Esophagus squamous epithelium (tissue), 5 donors: ENCODE measurements at regions not wholly inside any gene's neighbourhood (a gene's known extent, or its start where the extent isn't known, plus 50 kb on each side); places are given as distances from the start of the nearest gene placed in this dataset.
A peak's percentile ranks its signal among the peaks of the same experiment; 100 is the strongest.

ENCODE experiments used
- DNase-seq: peaks from one replicate; lab custom pipeline; 2025; lab: John Stamatoyannopoulos, UW
- H3K27ac ChIP-seq, 4 donors: fragments of 200-600 bp; sonication (generic); one replicate each; pipeline ENCODE4 v1.5.1; 2016 to 2019; ENCODE audit warnings: mild to moderate bottlenecking in 1 of 4
- H3K27me3 ChIP-seq, 4 donors: fragments of 200-600 bp; sonication (generic); 1 replicate in 3 of 4; 2 replicates in 1 of 4; pipeline versions ENCODE4 v1.5.1 to v1.6.0; 2017 to 2021; ENCODE audit warnings: antibody characterized with exemption in 1 of 4
- H3K36me3 ChIP-seq, 3 donors: fragments of 200-600 bp; sonication (generic); one replicate each; pipeline ENCODE4 v1.5.1; 2016 to 2019
- H3K4me1 ChIP-seq, 3 donors: fragments of 200-600 bp; sonication (generic); one replicate each; pipeline ENCODE4 v1.5.1; 2017 to 2019
- H3K4me3 ChIP-seq, 4 donors: fragments of 200-600 bp; sonication (generic); 1 replicate in 3 of 4; 2 replicates in 1 of 4; pipeline ENCODE4 v1.5.1; 2016 to 2019; ENCODE audit warnings: mild to moderate bottlenecking in 2 of 4, moderate library complexity in 1 of 4
- H3K9me3 ChIP-seq, 3 donors: fragments of 200-600 bp; sonication (generic); one replicate each; pipeline ENCODE4 v1.5.1; 2016 to 2019
- POLR2A ChIP-seq, 4 donors: fragments of 450-650 bp; IDR thresholded peaks; one replicate each; pipeline ENCODE4 v1.6.1; 2017; ENCODE audit warnings: antibody characterized with exemption in 4 of 4, mild to moderate bottlenecking in 4 of 4, moderate library complexity in 3 of 4
- WGBS, 2 donors: methylation state at CpG; one replicate each; pipeline ENCODE4 v1.1.5; 2018; 5-methylcytosine and 5-hydroxymethylcytosine counted together
- intact Hi-C: fragments of 100-400 bp; cut with DNase I; formaldehyde crosslinking; loops from one replicate; pipeline ENCODE4 v1.15.0; 2022
- TF ChIP-seq, protein P1 (sequence below), 6 experiments: fragments of 450-650 bp in 4 of 6; fragments of 200-600 bp in 2 of 6; sonication (generic) in 2 of 6; IDR thresholded peaks; one replicate each; pipeline ENCODE4 v1.5.1; 2016 to 2019; ENCODE audit warnings: antibody characterized with exemption in 6 of 6, mild to moderate bottlenecking in 4 of 6, moderate library complexity in 4 of 6
- donor health status: DM: yes; HTN: yes; CAD: no.

DNA sequence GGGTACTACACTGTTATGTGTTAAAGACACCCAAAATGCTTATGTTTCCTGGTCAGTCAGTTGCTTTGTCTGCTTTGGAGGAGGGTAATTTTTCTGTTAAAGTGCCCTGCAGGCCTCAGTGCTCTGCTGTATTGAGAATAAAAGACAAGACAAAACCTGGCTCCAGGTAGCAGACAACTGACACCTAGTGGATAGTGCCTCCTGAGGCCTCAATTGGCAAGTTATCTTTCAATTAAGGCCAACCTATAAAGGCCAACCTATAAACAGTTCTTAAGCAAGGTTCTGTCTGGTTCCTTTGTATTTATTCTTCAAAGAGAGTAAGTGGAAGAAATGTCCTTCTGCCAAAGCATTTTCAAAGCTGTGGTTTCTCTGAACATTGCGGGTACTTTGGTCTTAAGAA, 773.8 kb downstream of the MECOM start:
- TF ChIP-seq POLR2A (IDR thresholded peaks at IDR 0.05) = no peak
- TF ChIP-seq, protein P1, sequence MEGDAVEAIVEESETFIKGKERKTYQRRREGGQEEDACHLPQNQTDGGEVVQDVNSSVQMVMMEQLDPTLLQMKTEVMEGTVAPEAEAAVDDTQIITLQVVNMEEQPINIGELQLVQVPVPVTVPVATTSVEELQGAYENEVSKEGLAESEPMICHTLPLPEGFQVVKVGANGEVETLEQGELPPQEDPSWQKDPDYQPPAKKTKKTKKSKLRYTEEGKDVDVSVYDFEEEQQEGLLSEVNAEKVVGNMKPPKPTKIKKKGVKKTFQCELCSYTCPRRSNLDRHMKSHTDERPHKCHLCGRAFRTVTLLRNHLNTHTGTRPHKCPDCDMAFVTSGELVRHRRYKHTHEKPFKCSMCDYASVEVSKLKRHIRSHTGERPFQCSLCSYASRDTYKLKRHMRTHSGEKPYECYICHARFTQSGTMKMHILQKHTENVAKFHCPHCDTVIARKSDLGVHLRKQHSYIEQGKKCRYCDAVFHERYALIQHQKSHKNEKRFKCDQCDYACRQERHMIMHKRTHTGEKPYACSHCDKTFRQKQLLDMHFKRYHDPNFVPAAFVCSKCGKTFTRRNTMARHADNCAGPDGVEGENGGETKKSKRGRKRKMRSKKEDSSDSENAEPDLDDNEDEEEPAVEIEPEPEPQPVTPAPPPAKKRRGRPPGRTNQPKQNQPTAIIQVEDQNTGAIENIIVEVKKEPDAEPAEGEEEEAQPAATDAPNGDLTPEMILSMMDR (IDR thresholded peaks at IDR 0.05) = peak in 2 of 6 experiments; percentile 6 to 40
- WGBS, 2 donors = 50 to 68% methylated on average over 1 of the region's 1 CpG
- Histone ChIP-seq H3K9me3 (no peaks in the 10 kb centered on the region), H3K4me3 (no peak overlapping the region), H3K27me3 (no peaks in the 10 kb centered on the region), H3K4me1 (peaks cover 0 to under 1% (median 0%) of the 10 kb centered on the region in 3 donors), H3K27ac (no peak overlapping the region), H3K36me3 (no peaks in the 10 kb centered on the region)
- DNase-seq = no peak
- intact Hi-C loops = no loop called here

GRCh38 chr3:168888781-168889180, 774.7 kb downstream of the MECOM start:
- Histone ChIP-seq H3K4me3 (no peak overlapping the region), H3K9me3 (no peaks in the 10 kb centered on the region), H3K36me3 (no peaks in the 10 kb centered on the region), H3K4me1 (peaks cover 0 to 6% (median 0%) of the 10 kb centered on the region in 3 donors), H3K27me3 (no peaks in the 10 kb centered on the region), H3K27ac (no peak overlapping the region)
- 78 to 85% methylated on average over 2 of the region's 2 CpGs for WGBS, 2 donors
- DNase-seq = no peak
- intact Hi-C loops = no loop called here
- TF ChIP-seq POLR2A (IDR thresholded peaks at IDR 0.05) = no peak
- TF ChIP-seq, protein P1 (IDR thresholded peaks at IDR 0.05) = no peak

- no peaks in the 10 kb centered on the region for H3K27me3 ChIP-seq
- H3K4me1 ChIP-seq = peaks cover 0 to 6% (median 0%) of the 10 kb centered on the region in 3 donors
- H3K36me3 ChIP-seq = no peaks in the 10 kb centered on the region
- H3K9me3 ChIP-seq = no peaks in the 10 kb centered on the region
- WGBS, 2 donors = 75 to 83% methylated on average over 2 of the region's 2 CpGs
- TF ChIP-seq, protein P1 (IDR thresholded peaks at IDR 0.05) = no peak
- no peak for TF ChIP-seq POLR2A (IDR thresholded peaks at IDR 0.05)
- no peak overlapping the region for H3K27ac ChIP-seq
- DNase-seq = no peak
- H3K4me3 ChIP-seq = no peak overlapping the region
- intact Hi-C loops = no loop called here
Measured at GRCh38 chr3:168885028-168885427, 778.5 kb downstream of the MECOM start.

GRCh38 chr3:168884353-168884903, 779.1 kb downstream of the MECOM start:
- Histone ChIP-seq H3K27ac (no peak overlapping the region), H3K9me3 (no peaks in the 10 kb centered on the region), H3K36me3 (no peaks in the 10 kb centered on the region), H3K27me3 (no peaks in the 10 kb centered on the region), H3K4me1 (peaks cover 0 to 6% (median 0%) of the 10 kb centered on the region in 3 donors), H3K4me3 (no peak overlapping the region)
- DNase-seq = no peak
- TF ChIP-seq, protein P1 (IDR thresholded peaks at IDR 0.05) = no peak
- TF ChIP-seq POLR2A (IDR thresholded peaks at IDR 0.05) = no peak
- WGBS, 2 donors = 0% methylated on average over 1 of the region's 1 CpG
- intact Hi-C loops = no loop called here

DNA sequence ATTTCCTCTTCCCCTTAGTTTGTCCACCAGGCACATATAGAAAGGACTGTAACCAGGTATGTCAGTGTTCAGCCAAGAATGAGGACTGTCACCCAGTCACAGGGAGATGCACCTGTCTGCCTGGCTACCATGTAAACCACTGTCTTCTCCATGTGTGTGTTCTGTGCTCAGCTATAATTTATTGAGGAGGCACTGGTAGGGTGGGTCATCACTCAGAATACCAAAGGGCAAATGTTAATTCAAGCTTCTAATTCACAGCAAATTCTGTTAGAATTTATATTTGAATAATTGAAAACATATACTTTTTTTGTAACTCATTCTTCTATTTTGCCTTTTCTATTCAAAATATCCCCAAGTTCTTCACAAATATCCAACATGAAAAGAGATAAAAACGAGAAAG, 780.4 kb downstream of the MECOM start:
- no peak overlapping the region for H3K4me3 ChIP-seq
- TF ChIP-seq POLR2A (IDR thresholded peaks at IDR 0.05) = no peak
- TF ChIP-seq, protein P1 (IDR thresholded peaks at IDR 0.05) = no peak
- no peaks in the 10 kb centered on the region for H3K36me3 ChIP-seq
- H3K27me3 ChIP-seq = no peaks in the 10 kb centered on the region
- 0 to 78% methylated on average over 1 of the region's 1 CpG for WGBS, 2 donors
- DNase-seq = no peak
- H3K9me3 ChIP-seq = no peaks in the 10 kb centered on the region
- intact Hi-C loops = no loop called here
- H3K27ac ChIP-seq = no peak overlapping the region
- H3K4me1 ChIP-seq = peaks cover 0 to 11% (median 0%) of the 10 kb centered on the region in 3 donors
